Heart right ventricle (tissue), 16 donors: ENCODE measurements at regions not wholly inside any gene's neighbourhood (a gene's known extent, or its start where the extent isn't known, plus 50 kb on each side); places are given as distances from the start of the nearest gene placed in this dataset.

ENCODE experiments used
- ATAC-seq, 8 donors: fragments of 200-7000 bp; cut with Tn5 transposase; one replicate each; pipeline ENCODE4 v1.9.1; 2020; ENCODE audit warnings: mild to moderate bottlenecking in 8 of 8, moderate library complexity in 8 of 8, moderate number of reproducible peaks in 1 of 8
- DNase-seq, 2 donors: peaks; one replicate each; pipeline ENCODE4 v3.0.0-alpha.2; 2020
- H3K27ac ChIP-seq, 10 donors: fragments of 200-600 bp; sonication (generic) in 2 of 10; one replicate each; pipeline versions ENCODE4 v1.5.0 to v1.8.0; 2020 to 2022; ENCODE audit warnings: mild to moderate bottlenecking in 3 of 10
- H3K27me3 ChIP-seq, 7 donors: fragments of 200-600 bp; one replicate each; pipeline ENCODE4 v1.8.0; 2021 to 2022; ENCODE audit warnings: mild to moderate bottlenecking in 2 of 7
- H3K36me3 ChIP-seq, 9 donors: fragments of 200-600 bp; sonication (generic) in 1 of 9; one replicate each; pipeline versions ENCODE4 v1.5.0 to v1.8.0; 2020 to 2022; ENCODE audit warnings: mild to moderate bottlenecking in 2 of 9
- H3K4me1 ChIP-seq, 9 donors: fragments of 200-600 bp; sonication (generic) in 1 of 9; one replicate each; pipeline versions ENCODE4 v1.5.0 to v1.8.0; 2020 to 2022; ENCODE audit warnings: mild to moderate bottlenecking in 4 of 9
- H3K4me3 ChIP-seq, 10 donors: fragments of 200-600 bp; sonication (generic) in 2 of 10; one replicate each; pipeline versions ENCODE4 v1.5.0 to v1.8.0; 2020 to 2022; ENCODE audit warnings: mild to moderate bottlenecking in 7 of 10, moderate library complexity in 2 of 10
- H3K9me3 ChIP-seq, 11 donors: fragments of 200-600 bp in 10 of 11; sonication (generic) in 2 of 11; one replicate each; pipeline versions ENCODE4 v1.5.0 to v1.8.0; 2013 to 2022; ENCODE audit warnings: mild to moderate bottlenecking in 2 of 11, control low read depth in 1 of 11, moderate library complexity in 1 of 11
- WGBS, 2 donors: extraction: QIAGEN DNeasy Blood & Tissue Kit; methylation state at CpG; one replicate each; pipeline ENCODE4 v1.1.7; 2013; ENCODE audit warnings: inconsistent platforms in 1 of 2; 5-methylcytosine and 5-hydroxymethylcytosine counted together
- intact Hi-C, 10 donors: fragments of 100-400 bp; cut with DNase I; formaldehyde crosslinking; loops; one replicate each; pipeline versions ENCODE4 v1.11.1 to v1.14.2; 2022
- TF ChIP-seq, protein P1 (sequence below), 9 donors: fragments of 200-600 bp; sonication (generic) in 2 of 9; IDR thresholded peaks; one replicate each; pipeline versions ENCODE4 v1.5.0 to v1.8.0; 2021 to 2022; ENCODE audit warnings: antibody characterized with exemption in 9 of 9, mild to moderate bottlenecking in 5 of 9, moderate library complexity in 1 of 9
- donor health status: Arrhythmogenic right ventricular cardiomyopathy.
- donor health status: ischemic (EF 13 %, LVEDD 7.1; RV severe dilation, severe dysfunction).
- donor health status: healthy with polysubstance abuse.
- donor health status: DM: no; HTN: yes; CAD: no.
- donor health status: DM: no; HTN: no; CAD: no.
- donor health status: ischemic (EF 25% LVEDD 6.9; RV normal size, moderate dysfunction).
- donor health status: ischemic (EF 25% LVEDD 5.7; RV mildly dilated, moderate dysfunction).
- donor health status: healthy.
- donor health status: DM: yes; HTN: yes; CAD: no.
- donor health status: Ischemic cardiomyopathy.
- donor health status: ischemic (EF 35%, LVEDD 5.7; RV mildly dilated, moderate dysfunction).
- donor health status: nonischemic (EF 11% LVEDD 7.7; RV severe dilation, severe dysfunction).
- donor health status: DM: yes; HTN: yes; CAD: no.
- donor health status: PGD.
- donor health status: ischemic (EF 29% LVEDD 5.4; RV normal size, mild dysfunction).
- donor health status: nonischemic (EF 23%, LVEDD 6.1; RV moderate dilation, normal function).

DNA sequence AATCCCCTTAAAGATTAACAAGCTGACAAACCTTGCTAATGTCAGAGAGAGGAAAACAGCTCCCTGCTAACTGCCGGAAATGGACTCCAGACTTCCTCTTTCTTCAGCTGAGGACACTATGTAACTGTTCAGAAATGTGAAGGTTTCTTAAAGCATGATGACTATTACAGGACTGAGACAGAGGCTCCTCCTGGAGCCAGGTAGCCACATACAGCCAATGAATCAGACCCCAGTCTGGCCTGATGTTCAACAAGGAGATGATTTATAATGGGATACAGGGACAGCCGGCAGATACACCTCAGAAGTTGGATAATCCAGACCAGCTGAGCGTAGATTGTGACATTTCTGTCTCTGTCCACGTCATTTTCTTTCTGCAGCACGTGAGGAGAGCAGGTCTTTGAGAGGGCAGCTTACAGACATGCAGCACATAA lies 216.2 kb downstream of the HS3ST3A1 start:
- intact Hi-C loops: no loop called here
- no peak overlapping the region for H3K27ac ChIP-seq

DNA sequence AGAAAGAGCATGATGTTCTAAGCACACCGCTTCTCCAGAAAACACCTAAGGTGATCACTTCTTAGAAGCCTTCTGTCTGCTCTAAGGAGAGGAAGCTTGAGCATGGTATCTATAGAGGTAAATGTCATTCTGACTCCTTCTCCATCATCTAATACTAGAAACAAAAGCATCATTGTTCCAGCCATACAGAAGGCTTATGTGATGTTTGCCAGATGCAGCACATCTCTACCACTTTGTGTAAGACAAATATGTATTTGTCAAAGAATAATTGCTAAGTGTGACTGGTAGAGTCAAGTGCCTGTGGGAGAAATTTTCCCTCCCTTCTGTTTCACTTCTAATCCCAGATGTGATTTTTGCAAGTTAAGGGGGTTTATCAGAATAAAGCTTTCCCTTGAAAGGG lies 217.1 kb downstream of the HS3ST3A1 start:
- no peaks in the 10 kb centered on the region for H3K27me3 ChIP-seq
- peaks cover 0 to 4% (median 0%) of the 10 kb centered on the region in 11 donors for H3K9me3 ChIP-seq
- 80 to 91% methylated on average over 1 of the region's 1 CpG for WGBS, 2 donors
- no peak overlapping the region for H3K4me3 ChIP-seq
- DNase-seq: no peak
- ATAC-seq: no peak
- peaks cover 0 to 12% (median 0%) of the 10 kb centered on the region in 9 donors for H3K4me1 ChIP-seq
- intact Hi-C loops: no loop called here
- no peaks in the 10 kb centered on the region for H3K36me3 ChIP-seq
- TF ChIP-seq, protein P1, sequence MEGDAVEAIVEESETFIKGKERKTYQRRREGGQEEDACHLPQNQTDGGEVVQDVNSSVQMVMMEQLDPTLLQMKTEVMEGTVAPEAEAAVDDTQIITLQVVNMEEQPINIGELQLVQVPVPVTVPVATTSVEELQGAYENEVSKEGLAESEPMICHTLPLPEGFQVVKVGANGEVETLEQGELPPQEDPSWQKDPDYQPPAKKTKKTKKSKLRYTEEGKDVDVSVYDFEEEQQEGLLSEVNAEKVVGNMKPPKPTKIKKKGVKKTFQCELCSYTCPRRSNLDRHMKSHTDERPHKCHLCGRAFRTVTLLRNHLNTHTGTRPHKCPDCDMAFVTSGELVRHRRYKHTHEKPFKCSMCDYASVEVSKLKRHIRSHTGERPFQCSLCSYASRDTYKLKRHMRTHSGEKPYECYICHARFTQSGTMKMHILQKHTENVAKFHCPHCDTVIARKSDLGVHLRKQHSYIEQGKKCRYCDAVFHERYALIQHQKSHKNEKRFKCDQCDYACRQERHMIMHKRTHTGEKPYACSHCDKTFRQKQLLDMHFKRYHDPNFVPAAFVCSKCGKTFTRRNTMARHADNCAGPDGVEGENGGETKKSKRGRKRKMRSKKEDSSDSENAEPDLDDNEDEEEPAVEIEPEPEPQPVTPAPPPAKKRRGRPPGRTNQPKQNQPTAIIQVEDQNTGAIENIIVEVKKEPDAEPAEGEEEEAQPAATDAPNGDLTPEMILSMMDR (IDR thresholded peaks at IDR 0.05): no peak
- H3K27ac ChIP-seq: no peak overlapping the region

More for the DNA sequence above, 216.2 kb downstream of the HS3ST3A1 start:
- H3K4me3 ChIP-seq: no peak overlapping the region
- WGBS, 2 donors: 63 to 64% methylated on average over 5 of the region's 5 CpGs
- TF ChIP-seq, protein P1 (IDR thresholded peaks at IDR 0.05): no peak
- DNase-seq: no peak
- H3K9me3 ChIP-seq: no peaks in the 10 kb centered on the region
- peaks cover 0 to 4% (median 0%) of the 10 kb centered on the region in 9 donors for H3K4me1 ChIP-seq
- peak in 1 of 8 donors; percentile 25 for ATAC-seq
- no peaks in the 10 kb centered on the region for H3K36me3 ChIP-seq
- H3K27me3 ChIP-seq: no peaks in the 10 kb centered on the region

DNA sequence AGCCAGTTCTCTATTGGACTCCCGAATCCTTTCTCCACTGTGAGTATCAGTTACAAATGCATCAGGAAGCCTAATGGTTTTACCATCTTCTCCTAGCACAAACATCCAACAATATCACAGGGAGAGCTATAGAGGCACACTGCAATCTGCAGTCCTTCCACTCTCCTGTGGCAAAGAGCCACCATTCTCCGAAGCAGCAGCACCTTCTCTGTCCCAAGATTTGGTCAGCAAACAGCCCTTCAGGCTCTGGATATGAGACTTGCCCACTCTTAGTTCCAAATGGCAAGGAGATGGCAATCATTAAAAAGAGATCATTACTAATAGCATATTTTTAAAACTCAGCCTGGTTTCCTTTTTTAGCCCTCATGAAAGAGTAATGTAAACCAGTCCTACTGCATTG lies 223.4 kb downstream of the HS3ST3A1 start:
- Histone ChIP-seq H3K9me3 (peaks cover 0 to 4% (median 0%) of the 10 kb centered on the region in 11 donors), H3K27me3 (no peaks in the 10 kb centered on the region), H3K4me3 (no peak overlapping the region), H3K27ac (no peak overlapping the region), H3K4me1 (peaks cover 0 to 14% (median 7%) of the 10 kb centered on the region in 9 donors), H3K36me3 (no peaks in the 10 kb centered on the region)
- TF ChIP-seq, protein P1 (IDR thresholded peaks at IDR 0.05): no peak
- intact Hi-C loops: no loop called here
- WGBS, 2 donors: 64% methylated on average over 2 of the region's 2 CpGs
- ATAC-seq (peak in 1 of 8 donors; percentile 34), DNase-seq (no peak)

DNA sequence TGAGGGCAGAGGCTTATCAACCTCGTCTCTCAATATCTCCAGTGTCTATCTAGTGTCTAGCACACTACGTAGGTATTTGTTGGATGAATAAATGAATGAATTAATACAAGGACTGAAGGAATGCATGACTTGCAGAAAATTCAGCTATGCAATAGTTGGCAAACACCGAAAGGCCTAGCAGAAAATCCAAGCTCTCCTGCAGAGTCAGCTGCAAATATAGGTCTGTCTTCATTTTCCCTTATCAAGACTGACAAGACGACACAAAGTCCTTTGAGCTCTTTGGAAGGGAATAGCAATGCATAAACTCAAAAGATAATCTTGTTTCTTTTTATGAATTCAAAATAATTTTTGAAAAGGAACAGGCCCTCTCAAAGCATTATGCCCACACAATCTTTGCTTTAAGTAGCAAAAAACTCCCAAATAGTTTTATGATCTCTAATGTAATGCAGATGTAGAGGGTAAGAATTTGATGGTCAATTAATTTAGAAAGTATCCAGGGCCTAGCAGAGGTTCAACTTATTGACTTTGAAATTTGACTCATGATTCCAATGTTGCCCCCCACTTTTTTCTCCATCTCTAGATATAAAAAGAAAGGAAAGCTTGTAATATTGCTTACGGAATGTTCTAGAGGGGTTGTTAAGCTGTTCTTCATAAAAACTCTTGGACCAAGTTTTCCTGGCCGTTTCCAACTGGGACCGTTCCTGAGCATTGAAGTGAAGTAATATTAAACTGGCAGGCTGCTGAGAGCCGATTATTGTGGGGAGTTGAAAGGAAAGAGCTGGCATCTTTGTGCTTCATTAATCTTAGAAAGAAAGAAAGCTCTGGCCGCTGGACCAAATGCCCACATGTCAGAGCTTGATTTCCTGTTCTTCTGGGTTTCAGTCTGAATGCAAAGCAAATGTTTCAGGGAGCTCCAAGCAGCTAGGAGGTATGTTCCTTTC lies 227.3 kb downstream of the HS3ST3A1 start:
- DNase-seq: no peak
- intact Hi-C loops: no loop called here
- H3K4me3 ChIP-seq: no peak overlapping the region
- no peak overlapping the region for H3K27ac ChIP-seq
- no peak for ATAC-seq
- peaks cover 0 to 19% (median 5%) of the 10 kb centered on the region in 9 donors for H3K4me1 ChIP-seq
- no peaks in the 10 kb centered on the region for H3K36me3 ChIP-seq
- H3K9me3 ChIP-seq: no peaks in the 10 kb centered on the region
- 68 to 80% methylated on average over 9 of the region's 9 CpGs for WGBS, 2 donors
- H3K27me3 ChIP-seq: no peaks in the 10 kb centered on the region
- TF ChIP-seq, protein P1 (IDR thresholded peaks at IDR 0.05): no peak
